ENCODE measurements at regions not wholly inside any gene's neighbourhood (a gene's known extent, or its start where the extent isn't known, plus 50 kb on each side); places are given as distances from the start of the nearest gene placed in this dataset.
"Not testable (repeated sequence)": the region's sequence is repeated elsewhere in the genome, so short reads cannot be mapped to it uniquely, and the experiment has no call there.

DNA sequence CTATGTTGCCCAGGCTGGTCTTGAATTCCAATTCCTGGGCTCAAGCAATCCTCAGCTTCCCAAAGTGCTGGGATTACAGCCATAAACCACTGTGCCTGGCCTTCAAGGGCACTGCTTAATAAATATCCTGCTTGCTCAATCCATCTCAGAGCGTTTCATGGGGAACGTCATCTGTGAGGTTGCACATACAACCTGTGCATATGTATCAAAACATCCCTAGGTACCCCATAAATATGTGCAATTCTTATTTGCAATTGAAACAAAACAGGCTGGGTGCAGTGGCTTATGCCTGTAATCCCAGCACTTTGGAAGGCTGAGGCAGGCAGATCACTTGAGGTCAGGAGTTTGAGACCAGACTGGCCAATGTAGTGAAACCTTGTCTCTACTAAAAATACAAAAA lies 133.8 kb upstream of the TRIM73 start:
- TF ChIP-seq, protein P1, sequence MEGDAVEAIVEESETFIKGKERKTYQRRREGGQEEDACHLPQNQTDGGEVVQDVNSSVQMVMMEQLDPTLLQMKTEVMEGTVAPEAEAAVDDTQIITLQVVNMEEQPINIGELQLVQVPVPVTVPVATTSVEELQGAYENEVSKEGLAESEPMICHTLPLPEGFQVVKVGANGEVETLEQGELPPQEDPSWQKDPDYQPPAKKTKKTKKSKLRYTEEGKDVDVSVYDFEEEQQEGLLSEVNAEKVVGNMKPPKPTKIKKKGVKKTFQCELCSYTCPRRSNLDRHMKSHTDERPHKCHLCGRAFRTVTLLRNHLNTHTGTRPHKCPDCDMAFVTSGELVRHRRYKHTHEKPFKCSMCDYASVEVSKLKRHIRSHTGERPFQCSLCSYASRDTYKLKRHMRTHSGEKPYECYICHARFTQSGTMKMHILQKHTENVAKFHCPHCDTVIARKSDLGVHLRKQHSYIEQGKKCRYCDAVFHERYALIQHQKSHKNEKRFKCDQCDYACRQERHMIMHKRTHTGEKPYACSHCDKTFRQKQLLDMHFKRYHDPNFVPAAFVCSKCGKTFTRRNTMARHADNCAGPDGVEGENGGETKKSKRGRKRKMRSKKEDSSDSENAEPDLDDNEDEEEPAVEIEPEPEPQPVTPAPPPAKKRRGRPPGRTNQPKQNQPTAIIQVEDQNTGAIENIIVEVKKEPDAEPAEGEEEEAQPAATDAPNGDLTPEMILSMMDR (conservative IDR thresholded peaks at IDR 0.05; ENCODE audit: low read length) = not testable (repeated sequence)
- not testable (repeated sequence) for TF ChIP-seq EZH2phosphoT487 (IDR thresholded peaks at IDR 0.05; ENCODE audit: borderline replicate concordance, low read depth, low read length)

Measured in OCI-LY7 (cell line).